CD14-positive monocyte (primary cell): ENCODE measurements at regions not wholly inside any gene's neighbourhood (a gene's known extent, or its start where the extent isn't known, plus 50 kb on each side); places are given as distances from the start of the nearest gene placed in this dataset.

Experiments
- DNase-seq, 3 donors: peaks; one replicate each; pipeline ENCODE4 v3.0.0-alpha.2; 2011 to 2022
- H2AFZ ChIP-seq: 2 replicates; pipeline ENCODE4 v1.6.0; 2012; ENCODE audit warnings: mild to moderate bottlenecking, low read depth, low read length, inconsistent platforms; ENCODE audit not compliant: insufficient read depth, poor library complexity, severe bottlenecking
- H3K27ac ChIP-seq, 2 donors: 1 replicate in 1 of 2; 2 replicates in 1 of 2; pipeline ENCODE4 v1.5.1; 2012 to 2013; ENCODE audit warnings: low read length in 2 of 2, control low read depth in 1 of 2, inconsistent platforms in 1 of 2, low read depth in 1 of 2, mild to moderate bottlenecking in 1 of 2
- H3K27me3 ChIP-seq, 2 donors: one replicate each; pipeline versions ENCODE4 v1.6.0 to v1.6.1; 2011 to 2013; ENCODE audit warnings: low read length in 2 of 2; ENCODE audit not compliant: control insufficient read depth in 2 of 2, insufficient read depth in 2 of 2
- H3K36me3 ChIP-seq, 2 donors: replicated peaks in 1 of 2; 1 replicate in 1 of 2; 2 replicates in 1 of 2; pipeline versions ENCODE4 v1.5.1 to v1.6.1; 2012 to 2013; ENCODE audit warnings: low read length in 2 of 2, control low read depth in 1 of 2, inconsistent platforms in 1 of 2, mild to moderate bottlenecking in 1 of 2; ENCODE audit not compliant: insufficient read depth in 2 of 2, control insufficient read depth in 1 of 2
- H3K4me1 ChIP-seq, 2 donors: 1 replicate in 1 of 2; 2 replicates in 1 of 2; pipeline versions ENCODE4 v1.5.1 to v1.6.1; 2012 to 2013; ENCODE audit warnings: low read length in 2 of 2, control low read depth in 1 of 2, inconsistent platforms in 1 of 2, mild to moderate bottlenecking in 1 of 2, moderate library complexity in 1 of 2; ENCODE audit not compliant: insufficient read depth in 2 of 2, control insufficient read depth in 1 of 2
- H3K4me2 ChIP-seq: replicated peaks from 2 replicates; pipeline ENCODE3; 2012; ENCODE audit warnings: low read length, moderate library complexity, mild to moderate bottlenecking; ENCODE audit not compliant: poor library complexity, severe bottlenecking; ENCODE audit errors: extremely low read depth
- H3K4me3 ChIP-seq, 3 experiments: fragments of 200-600 bp in 1 of 3; sonication (generic) in 1 of 3; replicated peaks in 1 of 3; 1 replicate in 2 of 3; 2 replicates in 1 of 3; pipeline ENCODE4 v1.5.1; 2011 to 2013; ENCODE audit warnings: low read length in 3 of 3, mild to moderate bottlenecking in 3 of 3, control low read depth in 2 of 3, low read depth in 2 of 3, inconsistent platforms in 1 of 3, moderate library complexity in 1 of 3
- H3K79me2 ChIP-seq: 2 replicates; pipeline ENCODE4 v1.6.0; 2012; ENCODE audit warnings: mild to moderate bottlenecking, control low read depth, inconsistent platforms, low read length, moderate library complexity; ENCODE audit not compliant: insufficient read depth
- H3K9ac ChIP-seq: 2 replicates; pipeline ENCODE4 v1.6.0; 2017; ENCODE audit warnings: low read length, mild to moderate bottlenecking; ENCODE audit not compliant: insufficient read depth, poor library complexity, severe bottlenecking
- H3K9me3 ChIP-seq, 2 donors: replicated peaks in 1 of 2; 1 replicate in 1 of 2; 2 replicates in 1 of 2; pipeline versions ENCODE4 v1.5.1 to v1.6.1; 2012 to 2013; ENCODE audit warnings: low read length in 2 of 2, control low read depth in 1 of 2; ENCODE audit not compliant: control insufficient read depth in 1 of 2, insufficient read depth in 1 of 2
- H4K20me1 ChIP-seq: 2 replicates; pipeline ENCODE4 v1.6.0; 2012; ENCODE audit warnings: mild to moderate bottlenecking, low read length, control low read depth, moderate library complexity; ENCODE audit not compliant: insufficient read depth
- H3K27ac Mint-ChIP-seq, 7 donors: one replicate each; pipeline ENCODE4 v1.8.0; 2020; ENCODE audit warnings: mild to moderate bottlenecking in 7 of 7, mixed read lengths in 7 of 7, moderate library complexity in 6 of 7, inconsistent platforms in 2 of 7
- H3K27me3 Mint-ChIP-seq, 3 donors: one replicate each; pipeline ENCODE4 v1.8.0; 2021 to 2022; ENCODE audit warnings: low read depth in 3 of 3, mild to moderate bottlenecking in 3 of 3, mixed read lengths in 3 of 3, moderate library complexity in 3 of 3, inconsistent platforms in 1 of 3
- H3K36me3 Mint-ChIP-seq, 2 donors: one replicate each; pipeline ENCODE4 v1.8.0; 2020; ENCODE audit warnings: mixed read lengths in 2 of 2, inconsistent platforms in 1 of 2, mild to moderate bottlenecking in 1 of 2
- H3K4me1 Mint-ChIP-seq: one replicate; pipeline ENCODE4 v1.8.0; 2020; ENCODE audit warnings: mild to moderate bottlenecking, mixed read lengths
- H3K4me3 Mint-ChIP-seq, 2 donors: one replicate each; pipeline ENCODE4 v1.8.0; 2020; ENCODE audit warnings: mild to moderate bottlenecking in 2 of 2, mixed read lengths in 2 of 2, moderate library complexity in 1 of 2
- H3K9me3 Mint-ChIP-seq, 7 donors: one replicate each; pipeline ENCODE4 v1.8.0; 2020 to 2022; ENCODE audit warnings: mixed read lengths in 7 of 7, mild to moderate bottlenecking in 6 of 7, moderate library complexity in 6 of 7, inconsistent platforms in 2 of 7
- WGBS: methylation state at CpG from one replicate; pipeline ENCODE4 v1.1.5; 2013; ENCODE audit warnings: missing lambda C conversion rate; ENCODE audit not compliant: insufficient coverage; 5-methylcytosine and 5-hydroxymethylcytosine counted together
- intact Hi-C, 2 donors: fragments of 100-400 bp; cut with micrococcal nuclease; formaldehyde crosslinking; loops; one replicate each; pipeline versions ENCODE4 v1.15.0 to v1.15.1; 2023
- TF ChIP-seq, protein P1 (sequence below): fragments of 200-600 bp; IDR thresholded peaks from one replicate; pipeline ENCODE4 v1.8.0; 2022; ENCODE audit warnings: antibody characterized with exemption, mild to moderate bottlenecking

DNA sequence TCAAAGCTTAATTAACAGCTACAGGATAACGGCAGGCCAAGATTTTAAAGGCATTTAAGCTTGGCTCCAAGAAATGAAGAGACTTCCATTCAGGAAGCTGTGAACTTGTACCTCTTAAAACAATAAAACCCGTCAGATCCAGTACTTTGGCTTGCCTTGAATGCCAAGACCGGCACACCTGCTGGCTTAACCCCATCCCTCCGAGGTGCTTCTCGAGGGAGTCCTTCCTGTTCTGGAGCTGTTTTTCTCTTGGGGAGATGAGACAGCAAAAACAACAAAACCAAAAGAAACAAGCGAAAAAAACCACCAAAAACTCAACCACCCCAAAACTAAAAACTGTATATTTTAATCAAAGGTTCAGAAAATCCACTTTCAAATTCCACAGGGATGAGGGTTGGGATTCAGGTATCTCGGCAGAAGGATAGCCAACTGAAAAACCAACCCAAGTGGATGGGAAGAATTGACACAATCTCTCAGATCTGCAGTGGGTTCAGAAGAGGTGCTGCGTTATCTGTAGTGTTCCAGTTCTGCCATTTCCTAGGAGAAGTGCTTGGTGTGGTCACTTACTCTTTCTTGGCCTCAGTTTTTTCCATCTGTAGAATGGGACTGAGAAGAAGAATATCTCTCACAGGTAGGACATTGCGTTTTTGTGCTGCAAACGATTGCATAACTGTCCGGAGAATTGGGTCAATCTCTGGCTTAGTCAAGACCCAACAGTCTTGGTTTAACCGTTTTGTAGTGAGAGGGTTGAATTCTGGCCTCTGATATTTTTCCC lies 420.1 kb downstream of the VRK1 start:
- TF ChIP-seq, protein P1, sequence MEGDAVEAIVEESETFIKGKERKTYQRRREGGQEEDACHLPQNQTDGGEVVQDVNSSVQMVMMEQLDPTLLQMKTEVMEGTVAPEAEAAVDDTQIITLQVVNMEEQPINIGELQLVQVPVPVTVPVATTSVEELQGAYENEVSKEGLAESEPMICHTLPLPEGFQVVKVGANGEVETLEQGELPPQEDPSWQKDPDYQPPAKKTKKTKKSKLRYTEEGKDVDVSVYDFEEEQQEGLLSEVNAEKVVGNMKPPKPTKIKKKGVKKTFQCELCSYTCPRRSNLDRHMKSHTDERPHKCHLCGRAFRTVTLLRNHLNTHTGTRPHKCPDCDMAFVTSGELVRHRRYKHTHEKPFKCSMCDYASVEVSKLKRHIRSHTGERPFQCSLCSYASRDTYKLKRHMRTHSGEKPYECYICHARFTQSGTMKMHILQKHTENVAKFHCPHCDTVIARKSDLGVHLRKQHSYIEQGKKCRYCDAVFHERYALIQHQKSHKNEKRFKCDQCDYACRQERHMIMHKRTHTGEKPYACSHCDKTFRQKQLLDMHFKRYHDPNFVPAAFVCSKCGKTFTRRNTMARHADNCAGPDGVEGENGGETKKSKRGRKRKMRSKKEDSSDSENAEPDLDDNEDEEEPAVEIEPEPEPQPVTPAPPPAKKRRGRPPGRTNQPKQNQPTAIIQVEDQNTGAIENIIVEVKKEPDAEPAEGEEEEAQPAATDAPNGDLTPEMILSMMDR, result no peak
- no peak overlapping the region for H3K27ac Mint-ChIP-seq
- no peak overlapping the region for H3K9ac ChIP-seq
- no peak overlapping the region for H2AFZ ChIP-seq
- intact Hi-C loops, result no loop called here
- peak overlapping the region in 1 of 2 donors; percentile 53 for H3K4me3 Mint-ChIP-seq
- H3K36me3 ChIP-seq, result no peaks in the 10 kb centered on the region
- no peaks in the 10 kb centered on the region for H4K20me1 ChIP-seq
- H3K36me3 Mint-ChIP-seq, result no peaks in the 10 kb centered on the region
- H3K4me1 Mint-ChIP-seq, result no peaks in the 10 kb centered on the region
- no peaks in the 10 kb centered on the region for H3K79me2 ChIP-seq
- no peak for DNase-seq
- H3K27ac ChIP-seq, result no peak overlapping the region
- H3K9me3 ChIP-seq, result no peaks in the 10 kb centered on the region
- 70% methylated on average over 6 of the region's 12 CpGs for WGBS
- H3K27me3 ChIP-seq, result peaks cover 22 to 43% of the 10 kb centered on the region in 2 donors
- H3K4me1 ChIP-seq, result peaks cover 0 to 5% of the 10 kb centered on the region in 2 donors
- H3K4me2 ChIP-seq, result no peak overlapping the region
- no peak overlapping the region for H3K4me3 ChIP-seq
- H3K27me3 Mint-ChIP-seq, result peaks cover 39 to 52% (median 44%) of the 10 kb centered on the region in 3 donors
- H3K9me3 Mint-ChIP-seq, result peaks cover 0 to 11% (median 2%) of the 10 kb centered on the region in 7 donors

DNA sequence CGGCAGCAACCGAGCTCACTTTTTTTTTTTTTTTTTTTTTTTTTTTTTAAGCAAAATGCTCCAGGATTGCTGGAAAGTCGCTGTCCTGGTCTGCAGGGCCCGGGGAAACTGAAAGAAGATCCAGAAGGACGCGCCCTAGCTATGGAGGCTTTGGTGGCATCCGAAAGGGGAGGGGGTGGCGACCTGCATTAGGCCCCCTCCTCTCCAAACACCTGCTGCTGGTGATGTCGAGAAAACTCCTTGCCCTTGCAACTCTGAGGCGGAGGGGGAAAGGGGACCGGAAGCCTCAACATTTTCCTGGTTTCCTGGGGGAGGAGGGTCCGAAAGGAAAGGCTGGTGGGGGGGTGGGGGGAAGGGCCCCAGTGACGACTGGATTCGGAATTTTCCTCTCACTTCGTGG lies 421.1 kb downstream of the VRK1 start:
- H3K27ac Mint-ChIP-seq, result no peak overlapping the region
- H3K4me3 Mint-ChIP-seq, result peak overlapping the region in 1 of 2 donors; percentile 56
- H3K27ac ChIP-seq, result no peak overlapping the region
- peaks cover 0 to 5% of the 10 kb centered on the region in 2 donors for H3K4me1 ChIP-seq
- H3K9me3 ChIP-seq, result no peaks in the 10 kb centered on the region
- H2AFZ ChIP-seq, result no peak overlapping the region
- no peaks in the 10 kb centered on the region for H3K4me1 Mint-ChIP-seq
- no peak overlapping the region for H3K9ac ChIP-seq
- H3K4me3 ChIP-seq, result no peak overlapping the region
- no peaks in the 10 kb centered on the region for H3K36me3 Mint-ChIP-seq
- no peak for DNase-seq
- no peaks in the 10 kb centered on the region for H3K79me2 ChIP-seq
- TF ChIP-seq, protein P1, result no peak
- peaks cover 39 to 52% (median 44%) of the 10 kb centered on the region in 3 donors for H3K27me3 Mint-ChIP-seq
- no peaks in the 10 kb centered on the region for H3K36me3 ChIP-seq
- H3K9me3 Mint-ChIP-seq, result peaks cover 0 to 14% (median 2%) of the 10 kb centered on the region in 7 donors
- intact Hi-C loops, result no loop called here
- no CpG with 5 or more reads among the region's 15 CpGs for WGBS
- H4K20me1 ChIP-seq, result no peaks in the 10 kb centered on the region
- H3K27me3 ChIP-seq, result peaks cover 22 to 43% of the 10 kb centered on the region in 2 donors
- H3K4me2 ChIP-seq, result no peak overlapping the region
